SK-N-SH (cell line): ENCODE measurements at regions not wholly inside any gene's neighbourhood (a gene's known extent, or its start where the extent isn't known, plus 50 kb on each side); places are given as distances from the start of the nearest gene placed in this dataset.

Experiments used
- CTCF ChIP-seq: fragments of 200-600 bp; sonication (generic); IDR thresholded peaks from 2 replicates; pipeline ENCODE4 v1.6.1; 2017; ENCODE audit warnings: antibody characterized with exemption, mild to moderate bottlenecking, moderate library complexity
- POLR2AphosphoS5 ChIP-seq: IDR thresholded peaks from 2 replicates; pipeline ENCODE4 v1.6.1; 2012; ENCODE audit warnings: low read depth, low read length
- USF2 ChIP-seq: fragments of 150-350 bp; IDR thresholded peaks from 2 replicates; pipeline ENCODE4 v1.6.1; 2017; ENCODE audit warnings: antibody characterized with exemption, low read length, low read depth, borderline replicate concordance

GRCh38 chr2:103268841-103269498, 507.1 kb downstream of the TMEM182 start:
- TF ChIP-seq CTCF, result no peak
- TF ChIP-seq USF2, result no peak
- no peak for TF ChIP-seq POLR2AphosphoS5
